CD4-positive, alpha-beta T cell treated with Interleukin-6 at 100 ng/mL for 8 hours (primary cell): ENCODE measurements at regions not wholly inside any gene's neighbourhood (a gene's known extent, or its start where the extent isn't known, plus 50 kb on each side); places are given as distances from the start of the nearest gene placed in this dataset.
"Not testable (repeated sequence)": the region's sequence is repeated elsewhere in the genome, so short reads cannot be mapped to it uniquely, and the experiment has no call there.

Experiments used
- DNase-seq: peaks from one replicate; pipeline ENCODE4 v3.0.0-alpha.2; 2020; ENCODE audit warnings: mixed read lengths, low spot score

GRCh38 chr2:61675204-61675603 is 137.0 kb upstream of the XPO1 start:
- DNase-seq: no peak

GRCh38 chr2:61671561-61672315 is 133.6 kb upstream of the XPO1 start:
- DNase-seq: no peak

GRCh38 chr2:61670591-61671501 is 132.7 kb upstream of the XPO1 start:
- no peak for DNase-seq

DNA sequence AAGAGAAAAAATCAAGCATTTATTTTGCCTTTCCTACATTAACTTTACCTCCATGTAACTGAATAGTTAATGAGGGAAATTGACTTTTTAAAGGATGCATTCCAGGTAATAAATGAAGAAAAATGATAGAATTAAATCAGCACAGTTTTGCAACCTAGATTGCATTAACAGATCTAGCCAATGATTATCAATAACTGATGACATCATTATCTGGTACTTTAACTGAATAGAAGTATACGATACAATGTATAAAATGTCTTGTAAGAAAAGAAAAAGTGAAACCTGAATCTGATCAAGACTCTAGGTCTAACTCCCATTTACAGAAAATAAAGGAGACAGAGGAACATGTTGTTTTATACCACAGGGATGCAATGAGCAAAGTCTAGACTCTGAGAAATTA is 126.0 kb upstream of the XPO1 start:
- no peak for DNase-seq

- peak; percentile 2 for DNase-seq
Observed at GRCh38 chr2:61662990-61663389, 124.8 kb upstream of the XPO1 start.

DNA sequence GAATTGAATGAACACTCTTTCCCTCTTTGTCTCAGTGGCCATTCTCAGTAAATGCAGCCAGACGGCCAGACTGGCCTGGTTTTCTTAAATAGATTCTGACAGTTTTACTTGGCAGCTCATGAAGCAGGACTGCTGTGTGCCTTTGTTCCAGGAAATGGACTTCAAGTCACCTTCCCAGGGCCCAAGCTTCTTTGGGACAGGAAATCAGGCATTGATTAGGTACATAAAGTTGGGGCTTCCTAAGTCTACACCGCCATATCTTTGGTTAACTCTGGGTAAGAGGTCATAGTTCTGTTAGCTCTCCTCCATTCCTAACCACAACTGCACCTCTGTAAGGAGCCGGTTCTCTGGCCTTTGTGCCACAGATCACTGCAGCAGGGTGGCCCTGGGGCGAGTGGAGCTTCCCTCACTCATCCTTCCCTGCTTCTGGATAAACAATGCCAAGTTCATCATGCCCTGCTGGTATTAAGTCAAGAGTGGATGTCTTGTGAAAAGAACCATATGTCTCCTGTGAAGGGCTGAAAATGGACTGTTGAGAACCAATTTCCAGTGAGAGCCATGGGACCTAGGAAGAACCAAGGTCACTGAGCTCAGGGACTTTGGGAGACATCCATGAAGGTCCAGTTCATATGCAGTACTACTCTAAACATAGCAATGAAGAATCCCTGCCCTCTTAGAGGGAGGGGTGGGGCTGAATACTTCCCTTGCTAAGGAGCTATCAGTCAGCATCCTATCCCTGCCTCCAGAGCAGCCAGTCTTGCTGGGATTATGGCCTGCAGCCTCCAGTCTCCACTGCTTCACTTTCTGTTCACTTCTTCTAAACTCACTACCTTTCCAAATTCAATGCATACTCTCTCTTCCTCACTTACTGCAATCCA is 122.6 kb upstream of the XPO1 start:
- no peak for DNase-seq

DNA sequence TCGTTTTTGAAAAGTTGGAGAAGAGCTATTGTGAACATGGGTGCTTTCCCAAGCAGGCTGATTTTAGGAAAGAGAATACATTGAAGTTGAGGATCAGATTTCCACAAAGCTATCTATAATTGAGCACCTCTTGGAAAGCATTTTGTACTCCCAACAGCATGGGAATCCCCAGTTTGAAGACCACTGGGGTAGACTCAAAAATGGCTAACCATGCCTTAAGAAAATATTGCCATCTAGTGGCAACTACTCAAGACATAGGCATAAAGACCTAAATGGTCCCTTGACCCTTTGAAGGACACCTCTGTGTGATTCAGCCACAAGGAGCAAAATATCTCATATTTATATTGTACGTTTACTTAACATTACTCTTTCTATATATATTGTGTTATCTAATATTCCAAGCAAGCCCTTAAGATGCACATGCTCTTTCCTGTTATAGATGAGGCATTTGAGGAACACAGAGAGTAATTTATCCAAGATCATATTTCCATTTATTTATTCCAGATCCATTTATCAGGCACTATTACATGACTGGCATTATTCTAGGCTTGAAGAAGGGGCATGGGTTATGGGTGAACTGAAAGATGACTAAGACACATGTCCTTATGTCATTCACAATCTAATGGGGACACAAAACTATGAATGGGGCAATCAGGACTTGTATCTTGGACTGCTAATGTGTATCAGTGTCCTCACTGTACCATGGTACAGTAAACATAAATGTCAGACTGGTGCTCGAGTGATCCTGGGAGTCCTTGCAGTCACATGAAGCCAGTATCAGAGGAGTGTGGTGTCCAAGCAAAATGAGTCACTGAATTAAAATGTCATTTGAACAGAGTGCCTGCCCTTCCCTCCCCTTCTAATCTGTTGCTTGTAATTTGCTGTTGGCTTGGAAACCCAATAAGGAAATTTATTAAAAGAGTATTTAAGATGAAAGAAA is 121.0 kb upstream of the XPO1 start:
- no peak for DNase-seq

DNA sequence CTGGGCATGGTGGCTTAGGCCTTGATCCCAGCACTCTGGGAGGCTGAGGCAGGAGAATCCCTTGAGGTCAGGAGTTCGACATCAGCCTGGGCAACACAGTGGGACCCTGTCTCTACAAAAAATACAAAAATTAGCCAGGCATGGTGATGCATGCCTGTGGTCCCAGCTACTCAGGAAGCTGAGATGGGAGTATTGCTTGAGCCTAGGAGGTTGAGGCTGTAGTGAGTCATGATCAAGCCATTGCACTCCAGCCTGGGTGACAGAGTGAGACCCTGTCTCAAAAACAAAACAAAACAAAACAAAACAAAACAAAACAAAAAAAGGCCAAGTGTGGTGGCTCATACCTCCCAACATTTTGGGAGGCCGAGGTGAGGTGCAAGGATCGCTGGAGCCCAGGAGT is 111.8 kb upstream of the XPO1 start:
- not testable (repeated sequence) for DNase-seq

DNA sequence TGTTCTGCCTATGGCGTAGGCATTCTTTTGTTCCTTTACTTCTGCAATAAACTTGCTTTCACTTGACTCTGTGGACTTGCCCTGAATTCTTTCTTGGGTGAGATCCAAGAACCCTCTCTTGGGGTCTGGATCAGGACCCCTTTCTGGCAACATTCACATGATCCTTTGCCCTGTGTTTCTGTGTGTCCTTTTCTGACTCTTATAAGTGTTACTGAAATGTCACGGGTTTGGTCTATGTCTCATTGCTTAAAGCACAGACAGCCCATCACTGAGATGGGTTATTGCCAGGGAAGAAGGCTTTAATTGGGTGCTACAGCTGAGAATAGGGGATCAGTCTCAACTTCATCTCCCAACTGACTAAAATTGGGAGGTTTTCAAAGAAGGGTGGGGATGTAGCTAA is 110.9 kb upstream of the XPO1 start:
- DNase-seq: no peak

- no peak for DNase-seq
Observed at GRCh38 chr2:61647044-61647443, 108.9 kb upstream of the XPO1 start.

DNA sequence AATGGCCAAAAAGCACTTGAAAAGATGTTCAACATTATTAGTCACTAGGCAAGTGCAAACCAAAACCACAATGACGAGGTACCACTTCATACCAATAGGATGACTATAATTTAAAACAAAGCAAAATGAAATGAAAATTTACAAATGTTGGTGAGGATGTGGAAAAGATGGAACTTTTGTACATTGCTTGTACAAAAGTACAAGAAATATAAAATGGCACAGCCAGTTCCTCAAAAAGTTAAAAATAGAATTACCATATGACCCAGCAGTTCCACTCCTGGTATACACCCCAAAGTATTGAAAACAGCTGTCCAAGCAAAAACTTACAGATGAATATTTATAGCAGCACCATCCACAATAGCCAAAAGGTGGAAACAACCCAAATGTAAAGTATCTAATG is 107.8 kb upstream of the XPO1 start:
- no peak for DNase-seq

DNA sequence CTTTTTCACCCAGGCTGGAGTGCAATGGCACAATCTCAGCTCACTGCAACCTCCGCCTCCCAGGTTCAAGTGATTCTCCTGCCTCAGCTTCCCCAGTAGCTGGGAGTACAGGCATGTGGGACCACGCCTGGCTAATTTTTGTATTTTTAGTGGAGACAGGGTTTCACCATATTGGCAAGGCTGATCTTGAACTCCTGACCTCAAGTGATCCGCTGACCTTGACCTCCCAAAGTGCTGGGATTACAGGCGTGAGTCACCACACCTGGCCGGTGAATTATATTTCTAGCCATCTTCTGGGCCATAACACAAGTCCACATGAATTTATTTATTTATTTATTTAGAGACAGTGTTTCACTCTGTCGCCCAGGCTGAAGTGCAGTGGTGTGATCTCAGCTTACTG is 105.0 kb upstream of the XPO1 start:
- not testable (repeated sequence) for DNase-seq

DNA sequence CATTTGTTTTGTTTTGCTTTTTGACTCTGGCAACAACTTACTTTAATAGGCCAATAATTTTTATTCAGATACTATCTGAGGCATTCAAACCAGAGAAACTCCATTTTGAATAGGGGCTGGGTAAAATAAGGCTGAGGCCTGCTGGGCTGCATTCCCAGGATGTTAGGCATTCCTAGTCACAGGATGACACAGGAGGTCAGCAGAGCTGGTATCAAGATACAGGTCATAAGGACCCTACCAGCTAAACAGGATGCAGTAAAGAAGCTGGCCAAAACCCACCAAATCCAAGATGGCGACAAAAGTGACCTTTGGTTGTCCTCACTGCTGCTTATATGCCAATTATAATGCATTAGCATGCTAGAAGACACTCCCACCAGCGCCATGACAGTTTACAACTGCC is 102.2 kb upstream of the XPO1 start:
- DNase-seq: no peak

- DNase-seq: no peak
Observed at GRCh38 chr2:61639721-61640120, 101.6 kb upstream of the XPO1 start.

DNA sequence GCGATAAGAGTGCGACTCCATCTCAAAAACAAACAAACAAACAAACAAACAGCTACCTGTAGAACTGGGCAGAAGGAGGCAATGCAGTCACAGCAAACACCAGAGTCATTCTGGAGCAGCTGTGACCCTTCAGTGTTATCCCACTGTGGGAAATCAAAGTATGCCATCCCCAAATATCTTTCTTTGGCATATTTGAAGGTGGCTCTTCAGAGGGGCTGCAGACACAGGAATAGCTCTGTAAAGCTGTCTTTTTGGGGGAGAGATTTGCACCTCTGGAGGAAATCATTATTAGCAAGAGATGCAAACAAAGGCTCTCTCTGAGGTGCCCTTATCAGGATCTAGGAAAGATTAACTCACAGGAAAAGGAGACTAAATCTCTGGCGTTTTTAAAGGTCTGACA is 98.5 kb upstream of the XPO1 start:
- DNase-seq: no peak

GRCh38 chr2:61634512-61634911 is 96.4 kb upstream of the XPO1 start:
- no peak for DNase-seq

- DNase-seq: no peak
Observed at GRCh38 chr2:61633250-61633649, 95.1 kb upstream of the XPO1 start.

- DNase-seq: no peak
Observed at GRCh38 chr2:61632276-61633169, 94.4 kb upstream of the XPO1 start.

- DNase-seq: no peak
Observed at GRCh38 chr2:61631321-61631720, 93.2 kb upstream of the XPO1 start.

DNA sequence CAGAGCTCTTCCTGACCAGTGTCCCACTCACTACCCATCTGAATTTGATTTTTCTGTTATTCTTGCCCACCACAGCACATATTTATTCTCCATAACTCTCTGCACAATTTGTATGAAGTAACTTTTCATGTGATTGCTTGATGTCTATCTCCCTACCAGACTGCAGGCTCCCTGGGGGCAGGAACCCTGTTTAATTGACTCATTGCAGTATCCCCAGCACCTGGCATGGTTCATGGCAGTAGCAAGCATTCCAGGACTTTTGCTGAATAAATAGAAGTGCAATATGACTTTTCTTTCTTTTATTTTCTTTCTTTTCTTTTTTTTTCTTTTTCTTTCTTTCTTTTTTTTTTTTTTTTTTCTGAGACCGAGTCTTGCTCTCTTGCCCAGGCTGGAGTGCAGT is 88.7 kb upstream of the XPO1 start:
- no peak for DNase-seq
